Neural cell (in vitro differentiated cells): ENCODE measurements at regions not wholly inside any gene's neighbourhood (a gene's known extent, or its start where the extent isn't known, plus 50 kb on each side); places are given as distances from the start of the nearest gene placed in this dataset.

Experiments
- H2AFZ ChIP-seq: fragments of 200-600, 300-800 bp; sonication (generic), shearing (Covaris generic); 2 replicates; pipeline ENCODE4 v1.6.0; 2014; ENCODE audit warnings: low read depth, mild to moderate bottlenecking, antibody characterized with exemption, low read length, moderate library complexity
- H3F3A ChIP-seq: fragments of 200-600 bp; shearing (Covaris generic); 2 replicates; pipeline ENCODE4 v1.6.1; 2016; ENCODE audit warnings: mild to moderate bottlenecking, moderate library complexity, mixed read lengths, antibody characterized with exemption, low read length; ENCODE audit not compliant: insufficient read depth, poor library complexity, severe bottlenecking
- H3K27ac ChIP-seq: fragments of 200-600, 300-800 bp; sonication (generic), shearing (Covaris generic); 2 replicates; pipeline ENCODE4 v1.5.1; 2014; ENCODE audit warnings: mild to moderate bottlenecking, low read length, moderate library complexity
- H3K27me3 ChIP-seq: fragments of 300-800, 200-600 bp; sonication (generic), shearing (Covaris generic); 2 replicates; pipeline ENCODE4 v1.6.0; 2014; ENCODE audit warnings: mild to moderate bottlenecking, low read depth, low read length, moderate library complexity; ENCODE audit not compliant: insufficient read depth
- H3K36me3 ChIP-seq: fragments of 300-800, 200-600 bp; sonication (generic), shearing (Covaris generic); 2 replicates; pipeline ENCODE4 v1.5.1; 2014; ENCODE audit warnings: mild to moderate bottlenecking, antibody characterized with exemption, low read length, moderate library complexity; ENCODE audit not compliant: insufficient read depth
- H3K4me2 ChIP-seq: fragments of 300-800, 200-600 bp; sonication (generic), shearing (Covaris generic); 2 replicates; pipeline ENCODE4 v1.6.0; 2014; ENCODE audit warnings: mild to moderate bottlenecking, low read length
- H3K4me3 ChIP-seq: fragments of 300-800, 200-600 bp; sonication (generic), shearing (Covaris generic); 2 replicates; pipeline ENCODE4 v1.5.1; 2014; ENCODE audit warnings: mild to moderate bottlenecking, low read length, moderate library complexity
- H3K79me2 ChIP-seq: fragments of 200-600 bp; shearing (Covaris generic); replicated peaks from 2 replicates; pipeline ENCODE4 v1.6.0; 2014; ENCODE audit warnings: mild to moderate bottlenecking, low read length, moderate library complexity; ENCODE audit not compliant: insufficient read depth
- H3K9ac ChIP-seq: fragments of 300-800, 200-600 bp; sonication (generic), shearing (Covaris generic); 2 replicates; pipeline ENCODE4 v1.6.1; 2016; ENCODE audit warnings: mild to moderate bottlenecking, low read length, mixed read lengths
- H3K9me2 ChIP-seq: fragments of 200-600 bp; shearing (Covaris generic); 2 replicates; pipeline ENCODE4 v1.6.1; 2016; ENCODE audit warnings: mild to moderate bottlenecking, low read length, mixed read lengths; ENCODE audit not compliant: insufficient read depth
- H3K9me3 ChIP-seq: fragments of 200-600, 300-800 bp; sonication (generic), shearing (Covaris generic); 2 replicates; pipeline ENCODE4 v1.6.1; 2016; ENCODE audit warnings: mild to moderate bottlenecking, mixed run types, low read length, moderate library complexity, mixed read lengths
- H4K20me1 ChIP-seq: fragments of 200-600 bp; shearing (Covaris generic); 2 replicates; pipeline ENCODE4 v1.6.1; 2016; ENCODE audit warnings: mild to moderate bottlenecking, mixed run types; ENCODE audit not compliant: insufficient read depth
- CTCF ChIP-seq: fragments of 450-650 bp; IDR thresholded peaks from 2 replicates; pipeline ENCODE4 v1.5.1; 2014; ENCODE audit warnings: antibody characterized with exemption, mild to moderate bottlenecking, moderate library complexity; ENCODE audit not compliant: poor library complexity, severe bottlenecking
- EP300 ChIP-seq: fragments of 450-650 bp; conservative IDR thresholded peaks from 2 replicates; pipeline ENCODE4 v1.6.1; 2014; ENCODE audit warnings: antibody characterized with exemption, mild to moderate bottlenecking, moderate library complexity; ENCODE audit not compliant: poor library complexity, severe bottlenecking
- EZH2 ChIP-seq: fragments of 200-600, 300-800 bp; shearing (Covaris generic), sonication (generic); IDR thresholded peaks from 2 replicates; pipeline ENCODE4 v1.6.1; 2014; ENCODE audit warnings: antibody characterized with exemption, low read length, borderline replicate concordance, mild to moderate bottlenecking; ENCODE audit not compliant: insufficient read depth, poor library complexity, severe bottlenecking
- MXI1 ChIP-seq: fragments of 450-650 bp; conservative IDR thresholded peaks from 2 replicates; pipeline ENCODE4 v1.6.1; 2014; ENCODE audit warnings: antibody characterized with exemption, mild to moderate bottlenecking; ENCODE audit not compliant: poor library complexity, severe bottlenecking
- POLR2AphosphoS5 ChIP-seq: IDR thresholded peaks from 2 replicates; pipeline ENCODE4 v1.6.1; 2012
- RAD21 ChIP-seq: fragments of 450-650 bp; conservative IDR thresholded peaks from 2 replicates; pipeline ENCODE4 v1.6.1; 2014; ENCODE audit warnings: antibody characterized with exemption, mild to moderate bottlenecking, moderate library complexity
- REST ChIP-seq: IDR thresholded peaks from 2 replicates; pipeline ENCODE4 v1.6.1; 2012; ENCODE audit warnings: borderline replicate concordance
- SMC3 ChIP-seq: fragments of 450-650 bp; conservative IDR thresholded peaks from 2 replicates; pipeline ENCODE4 v1.6.1; 2014; ENCODE audit warnings: antibody characterized with exemption, mild to moderate bottlenecking, moderate library complexity; ENCODE audit not compliant: poor library complexity
- TAF1 ChIP-seq: IDR thresholded peaks from 2 replicates; pipeline ENCODE4 v1.6.1; 2012; ENCODE audit warnings: low read depth

GRCh38 chr11:114827736-114828135, 149.4 kb downstream of the NXPE2 start:
- no peaks in the 10 kb centered on the region for H4K20me1 ChIP-seq
- H3K9me3 ChIP-seq: no peaks in the 10 kb centered on the region
- no peaks in the 10 kb centered on the region for H3K27me3 ChIP-seq
- H3K4me3 ChIP-seq: no peak overlapping the region
- no peak overlapping the region for H3K4me2 ChIP-seq
- TF ChIP-seq POLR2AphosphoS5 (no peak), EZH2 (no peak), MXI1 (no peak), REST (no peak), TAF1 (no peak), SMC3 (no peak), CTCF (no peak), RAD21 (no peak), EP300 (no peak)
- no peak overlapping the region for H2AFZ ChIP-seq
- no peaks in the 10 kb centered on the region for H3F3A ChIP-seq
- H3K27ac ChIP-seq: no peak overlapping the region
- no peaks in the 10 kb centered on the region for H3K79me2 ChIP-seq
- H3K9ac ChIP-seq: no peak overlapping the region
- no peaks in the 10 kb centered on the region for H3K9me2 ChIP-seq
- H3K36me3 ChIP-seq: no peaks in the 10 kb centered on the region

- H3K9ac ChIP-seq: no peak overlapping the region
- H2AFZ ChIP-seq: no peak overlapping the region
- H3K4me3 ChIP-seq: no peak overlapping the region
- H3K79me2 ChIP-seq: no peaks in the 10 kb centered on the region
- no peaks in the 10 kb centered on the region for H3K9me2 ChIP-seq
- TF ChIP-seq RAD21: no peak
- TF ChIP-seq EZH2: no peak
- no peak for TF ChIP-seq EP300
- TF ChIP-seq SMC3: no peak
- TF ChIP-seq CTCF: no peak
- no peak for TF ChIP-seq REST
- TF ChIP-seq MXI1: no peak
- TF ChIP-seq POLR2AphosphoS5: no peak
- no peak for TF ChIP-seq TAF1
- no peaks in the 10 kb centered on the region for H3K9me3 ChIP-seq
- no peak overlapping the region for H3K4me2 ChIP-seq
- no peaks in the 10 kb centered on the region for H4K20me1 ChIP-seq
- no peaks in the 10 kb centered on the region for H3K36me3 ChIP-seq
- no peak overlapping the region for H3K27ac ChIP-seq
- no peaks in the 10 kb centered on the region for H3K27me3 ChIP-seq
- no peaks in the 10 kb centered on the region for H3F3A ChIP-seq
Observed at GRCh38 chr11:114832532-114833125, 154.3 kb downstream of the NXPE2 start.
